SK-N-SH (cell line): ENCODE measurements at regions not wholly inside any gene's neighbourhood (a gene's known extent, or its start where the extent isn't known, plus 50 kb on each side); places are given as distances from the start of the nearest gene placed in this dataset.

ENCODE experiments used
- CTCF ChIA-PET: fragments of 300-600, 350-600 bp; formaldehyde crosslinking; extraction: SDS; loops from one replicate; lab custom pipeline; 2021; lab: Yijun Ruan, JAX
- POLR2A ChIA-PET: fragments of 350-600 bp; sonication (Branson Sonifier 250); formaldehyde crosslinking; extraction: SDS; loops from one replicate; lab custom pipeline; 2020; ENCODE audit warnings: antibody characterized with exemption, inconsistent platforms; lab: Yijun Ruan, JAX
- DNase-seq: peaks from one replicate; pipeline ENCODE4 v3.0.0; 2012
- H2AFZ ChIP-seq: fragments of 200-600 bp; sonication (generic); 2 replicates; pipeline ENCODE4 v1.8.1; 2016; ENCODE audit warnings: antibody characterized with exemption, mild to moderate bottlenecking, low read depth
- H3F3A ChIP-seq: fragments of 200-600 bp; sonication (generic); replicated peaks from 2 replicates; pipeline ENCODE3; 2016; ENCODE audit warnings: antibody characterized with exemption, mild to moderate bottlenecking; ENCODE audit not compliant: insufficient read depth
- H3K27ac ChIP-seq, 2 experiments: fragments of 200-500 bp in 1 of 2; fragments of 200-600 bp in 1 of 2; sonication (Bioruptor generic) in 1 of 2; sonication (generic), shearing (Covaris generic) in 1 of 2; 2 replicates each; pipeline versions ENCODE4 v1.5.1 to v1.6.1; 2014 to 2016; ENCODE audit warnings: low read depth in 2 of 2, inconsistent platforms in 1 of 2, low read length in 1 of 2, mild to moderate bottlenecking in 1 of 2, mixed read lengths in 1 of 2
- H3K27me3 ChIP-seq: fragments of 200-600 bp; sonication (generic), shearing (Covaris generic); 2 replicates; pipeline ENCODE4 v1.6.1; 2016; ENCODE audit warnings: mixed run types; ENCODE audit not compliant: insufficient read depth
- H3K36me3 ChIP-seq, 2 experiments: fragments of 200-500 bp in 1 of 2; fragments of 200-600 bp in 1 of 2; sonication (Bioruptor generic) in 1 of 2; sonication (generic) in 1 of 2; replicated peaks in 1 of 2; 2 replicates each; pipeline versions ENCODE3 to v1.5.1; 2014 to 2016; ENCODE audit warnings: low read length in 1 of 2, mild to moderate bottlenecking in 1 of 2; ENCODE audit not compliant: insufficient read depth in 2 of 2, control insufficient read depth in 1 of 2
- H3K4me1 ChIP-seq, 2 experiments: fragments of 200-500 bp in 1 of 2; fragments of 200-600 bp in 1 of 2; sonication (Bioruptor generic) in 1 of 2; sonication (generic), shearing (Covaris generic) in 1 of 2; 2 replicates each; pipeline versions ENCODE4 v1.5.1 to v1.6.1; 2014 to 2016; ENCODE audit warnings: low read depth in 1 of 2, low read length in 1 of 2, mixed run types in 1 of 2; ENCODE audit not compliant: insufficient read depth in 2 of 2, control insufficient read depth in 1 of 2
- H3K4me2 ChIP-seq: fragments of 200-600 bp; sonication (generic), shearing (Covaris generic); 2 replicates; pipeline ENCODE4 v1.6.1; 2017; ENCODE audit warnings: mixed run types
- H3K4me3 ChIP-seq, 2 experiments: fragments of 200-500 bp in 1 of 2; fragments of 200-600 bp in 1 of 2; sonication (Bioruptor generic) in 1 of 2; sonication (generic), shearing (Covaris generic) in 1 of 2; 2 replicates each; pipeline versions ENCODE4 v1.5.1 to v1.8.1; 2014 to 2016; ENCODE audit warnings: low read depth in 2 of 2, inconsistent platforms in 1 of 2, low read length in 1 of 2, mild to moderate bottlenecking in 1 of 2, mixed read lengths in 1 of 2, moderate library complexity in 1 of 2
- H3K79me2 ChIP-seq: fragments of 200-600 bp; sonication (generic); 2 replicates; pipeline ENCODE4 v1.8.1; 2017; ENCODE audit warnings: mild to moderate bottlenecking; ENCODE audit not compliant: insufficient read depth
- H3K9ac ChIP-seq: fragments of 200-600 bp; sonication (generic); 2 replicates; pipeline ENCODE4 v1.6.1; 2017; ENCODE audit warnings: mixed run types
- H3K9me2 ChIP-seq: fragments of 200-600 bp; sonication (generic); 2 replicates; pipeline ENCODE4 v1.6.1; 2017; ENCODE audit warnings: mixed run types
- H3K9me3 ChIP-seq: fragments of 200-600 bp; sonication (generic); 2 replicates; pipeline ENCODE4 v1.6.1; 2017; ENCODE audit warnings: mixed run types, mild to moderate bottlenecking, moderate library complexity
- H4K20me1 ChIP-seq: fragments of 200-600 bp; sonication (generic); 2 replicates; pipeline ENCODE4 v1.6.1; 2017; ENCODE audit warnings: mild to moderate bottlenecking, mixed run types; ENCODE audit not compliant: insufficient read depth
- ELF1 ChIP-seq: IDR thresholded peaks from 2 replicates; pipeline ENCODE4 v1.4.0; 2012
- EP300 ChIP-seq, 2 experiments: IDR thresholded peaks; 2 replicates each; pipeline versions ENCODE4 v1.4.0 to v1.6.1; 2012; ENCODE audit warnings: borderline replicate concordance in 1 of 2, low read depth in 1 of 2, low read length in 1 of 2
- GABPA ChIP-seq: IDR thresholded peaks from 2 replicates; pipeline ENCODE4 v1.4.0; 2012; ENCODE audit warnings: low read depth, mild to moderate bottlenecking
- GATA2 ChIP-seq: sonication (generic); formaldehyde crosslinking; IDR thresholded peaks from 2 replicates; pipeline ENCODE4 v1.5.0; 2020; ENCODE audit warnings: mild to moderate bottlenecking, missing genetic modification reagents
- JUND ChIP-seq: IDR thresholded peaks from 2 replicates; pipeline ENCODE4 v1.4.0; 2012
- MAX ChIP-seq: IDR thresholded peaks from 2 replicates; pipeline ENCODE4 v1.4.0; 2012; ENCODE audit warnings: low read depth
- MEF2A ChIP-seq: IDR thresholded peaks from 2 replicates; pipeline ENCODE4 v1.4.0; 2012; ENCODE audit warnings: low read depth, borderline replicate concordance
- NRF1 ChIP-seq: IDR thresholded peaks from 2 replicates; pipeline ENCODE4 v1.6.1; 2012; ENCODE audit warnings: low read depth, mild to moderate bottlenecking, low read length
- RCOR1 ChIP-seq: fragments of 150-350 bp; IDR thresholded peaks from 2 replicates; pipeline ENCODE4 v1.6.1; 2017; ENCODE audit warnings: antibody characterized with exemption, low read length
- RFX5 ChIP-seq: IDR thresholded peaks from 2 replicates; pipeline ENCODE4 v1.6.1; 2012; ENCODE audit warnings: mild to moderate bottlenecking, improper control_type of control experiment, low read length
- SMC3 ChIP-seq: IDR thresholded peaks from 2 replicates; pipeline ENCODE4 v1.6.1; 2012; ENCODE audit warnings: low read depth, low read length, improper control_type of control experiment
- TCF12 ChIP-seq: IDR thresholded peaks from 2 replicates; pipeline ENCODE4 v1.4.0; 2012
- YY1 ChIP-seq: IDR thresholded peaks from 2 replicates; pipeline ENCODE4 v1.4.0; 2012; ENCODE audit warnings: low read depth, mild to moderate bottlenecking
- WGBS: methylation state at CpG from one replicate; pipeline ENCODE4 v1.1.6; 2017; ENCODE audit warnings: low lambda C conversion rate; 5-methylcytosine and 5-hydroxymethylcytosine counted together
- TF ChIP-seq, protein P1 (sequence below): fragments of 150-350 bp; IDR thresholded peaks from 2 replicates; pipeline ENCODE4 v1.6.1; 2016; ENCODE audit warnings: mild to moderate bottlenecking, low read depth, low read length

- no peaks in the 10 kb centered on the region for H3K79me2 ChIP-seq
- H4K20me1 ChIP-seq, result no peaks in the 10 kb centered on the region
- DNase-seq, result no peak
- H3K27ac ChIP-seq, result no peak overlapping the region
- H3K9me2 ChIP-seq, result no peaks in the 10 kb centered on the region
- no peaks in the 10 kb centered on the region for H3F3A ChIP-seq
- ChIA-PET POLR2A (no interaction called here), CTCF (no interaction called here)
- no peak overlapping the region for H3K4me3 ChIP-seq
- H3K9ac ChIP-seq, result no peak overlapping the region
- no peaks in the 10 kb centered on the region; a peak in 1 of 4 replicates for H3K4me1 ChIP-seq
- no peaks in the 10 kb centered on the region for H3K9me3 ChIP-seq
- H2AFZ ChIP-seq, result no peak overlapping the region
- WGBS, result 60% methylated on average over 1 of the region's 3 CpGs
- no peak overlapping the region for H3K4me2 ChIP-seq
- no peaks in the 10 kb centered on the region for H3K36me3 ChIP-seq
- H3K27me3 ChIP-seq, result no peaks in the 10 kb centered on the region
- no peak for TF ChIP-seq GABPA
- TF ChIP-seq EP300 (IDR thresholded peaks at IDR 0.05; ENCODE audit: borderline replicate concordance in 1 of 2, low read depth in 1 of 2, low read length in 1 of 2), result no peak
- TF ChIP-seq NRF1, result no peak
- no peak for TF ChIP-seq MEF2A
Measured at GRCh38 chr20:48212806-48213509, 427.7 kb upstream of the SULF2 start.

GRCh38 chr20:48211847-48212246, 426.6 kb upstream of the SULF2 start:
- Histone ChIP-seq H3K27ac (no peak overlapping the region), H3K4me2 (no peak overlapping the region), H3K9me2 (no peaks in the 10 kb centered on the region), H3K79me2 (no peaks in the 10 kb centered on the region), H4K20me1 (no peaks in the 10 kb centered on the region), H3K9ac (no peak overlapping the region), H3K9me3 (no peaks in the 10 kb centered on the region), H3K4me3 (no peak overlapping the region), H3K27me3 (no peaks in the 10 kb centered on the region), H3K36me3 (no peaks in the 10 kb centered on the region), H2AFZ (no peak overlapping the region), H3K4me1 (no peaks in the 10 kb centered on the region; a peak in 1 of 4 replicates), H3F3A (no peaks in the 10 kb centered on the region)
- no peak for DNase-seq
- POLR2A ChIA-PET, result no interaction called here
- CTCF ChIA-PET, result no interaction called here
- no peak for TF ChIP-seq RFX5
- TF ChIP-seq ELF1, result no peak
- no peak for TF ChIP-seq JUND
- no peak for TF ChIP-seq YY1
- TF ChIP-seq MAX, result no peak
- TF ChIP-seq NRF1, result no peak
- TF ChIP-seq MEF2A, result no peak
- no peak for TF ChIP-seq RCOR1
- TF ChIP-seq GATA2 (CRISPR knock-in tag), result no peak
- TF ChIP-seq, protein P1, sequence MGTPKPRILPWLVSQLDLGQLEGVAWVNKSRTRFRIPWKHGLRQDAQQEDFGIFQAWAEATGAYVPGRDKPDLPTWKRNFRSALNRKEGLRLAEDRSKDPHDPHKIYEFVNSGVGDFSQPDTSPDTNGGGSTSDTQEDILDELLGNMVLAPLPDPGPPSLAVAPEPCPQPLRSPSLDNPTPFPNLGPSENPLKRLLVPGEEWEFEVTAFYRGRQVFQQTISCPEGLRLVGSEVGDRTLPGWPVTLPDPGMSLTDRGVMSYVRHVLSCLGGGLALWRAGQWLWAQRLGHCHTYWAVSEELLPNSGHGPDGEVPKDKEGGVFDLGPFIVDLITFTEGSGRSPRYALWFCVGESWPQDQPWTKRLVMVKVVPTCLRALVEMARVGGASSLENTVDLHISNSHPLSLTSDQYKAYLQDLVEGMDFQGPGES, result no peak
- TF ChIP-seq SMC3, result no peak
- no peak for TF ChIP-seq TCF12
- WGBS, result 65% methylated on average over 5 of the region's 5 CpGs
